ENCODE measurements at regions not wholly inside any gene's neighbourhood (a gene's known extent, or its start where the extent isn't known, plus 50 kb on each side); places are given as distances from the start of the nearest gene placed in this dataset.

- DNase-seq (ENCODE audit: low read depth in 1 of 2, low spot score in 1 of 2): no peak
- ATAC-seq: no peak
- CTCF ChIA-PET: interaction anchor here (1.0 to 1.4 kb wide), 3 partner anchors 9 to 270 kb away, joined by 3 read pairs; no protein-coding TSS in a partner anchor
- TF ChIP-seq GATA3 (IDR thresholded peaks at IDR 0.05; ENCODE audit: borderline replicate concordance) (no peak), USF2 (IDR thresholded peaks at IDR 0.05) (no peak), HEYL (CRISPR knock-in tag; IDR thresholded peaks at IDR 0.05) (no peak), ZFP36 (IDR thresholded peaks at IDR 0.05; ENCODE audit: borderline replicate concordance, partially characterized antibody) (no peak), EHMT2 (IDR thresholded peaks at IDR 0.05; ENCODE audit: low read depth) (no peak), SREBF2 (IDR thresholded peaks at IDR 0.05) (no peak), RARB (CRISPR knock-in tag; IDR thresholded peaks at IDR 0.05) (no peak), HOXB13 (CRISPR knock-in tag; IDR thresholded peaks at IDR 0.05; ENCODE audit: low read depth) (no peak), HES2 (IDR thresholded peaks at IDR 0.05) (no peak), BHLHE40 (IDR thresholded peaks at IDR 0.05; ENCODE audit: low read depth, low read length) (no peak), SMC3 (IDR thresholded peaks at IDR 0.05) (no peak)
- POLR2A ChIA-PET: no interaction called here
- no peak overlapping the region for H3K4me2 ChIP-seq
- peaks cover 14% of the 10 kb centered on the region; the same call in 2 of the 3 replicates for H3K4me1 ChIP-seq
- H3K27ac ChIP-seq: no peak overlapping the region
- no peak overlapping the region for H3K4me3 ChIP-seq
- no peaks in the 10 kb centered on the region for H3K9me3 ChIP-seq
- WGBS (ENCODE audit: missing lambda C conversion rate): 90% methylated on average over 7 of the region's 7 CpGs
- no peak for FAIRE-seq
Observed at GRCh38 chr2:142718576-142719155, 158.8 kb upstream of the KYNU start.

- ATAC-seq (peak in 1 of 2 experiments; percentile 38; a peak in 2 of 6 replicates), DNase-seq (ENCODE audit: low read depth in 1 of 2, low spot score in 1 of 2) (no peak), FAIRE-seq (no peak)
- no peak overlapping the region for H3K4me2 ChIP-seq
- H3K9me3 ChIP-seq: no peaks in the 10 kb centered on the region
- TF ChIP-seq EP300 (IDR thresholded peaks at IDR 0.05) (no peak), KDM1A (IDR thresholded peaks at IDR 0.05; ENCODE audit: low read depth) (no peak), NPAS2 (CRISPR knock-in tag; IDR thresholded peaks at IDR 0.05; ENCODE audit: borderline replicate concordance) (no peak), POLR2AphosphoS2 (conservative IDR thresholded peaks at IDR 0.05; ENCODE audit: low read length) (no peak), HDAC2 (IDR thresholded peaks at IDR 0.05) (no peak), HEYL (CRISPR knock-in tag; IDR thresholded peaks at IDR 0.05) (no peak), TFCP2L1 (CRISPR knock-in tag; IDR thresholded peaks at IDR 0.05) (no peak)
- WGBS (ENCODE audit: missing lambda C conversion rate): 90% methylated on average over 6 of the region's 6 CpGs
- no peak overlapping the region for H3K4me3 ChIP-seq
- ChIA-PET CTCF (interaction anchor here (1.4 kb wide), 1 partner anchor 34 kb away, joined by 4 read pairs; no protein-coding TSS in a partner anchor), POLR2A (no interaction called here)
- peaks cover 8% of the 10 kb centered on the region; the same call in 2 of the 3 replicates for H3K4me1 ChIP-seq
- peak overlapping the region in 1 of 2 experiments; percentile 38; a peak in 3 of 6 replicates for H3K27ac ChIP-seq
Observed at GRCh38 chr2:142716463-142717242, 160.8 kb upstream of the KYNU start.

- Histone ChIP-seq H3K4me1 (peaks cover 8% of the 10 kb centered on the region; the same call in 2 of the 3 replicates), H3K4me3 (no peak overlapping the region), H3K4me2 (no peak overlapping the region), H3K27ac (no peak overlapping the region), H3K9me3 (no peaks in the 10 kb centered on the region)
- POLR2A ChIA-PET: no interaction called here
- TF ChIP-seq EHF (CRISPR knock-in tag; IDR thresholded peaks at IDR 0.05) (no peak), REST (IDR thresholded peaks at IDR 0.05) (no peak), BCL3 (IDR thresholded peaks at IDR 0.05) (no peak), MAZ (IDR thresholded peaks at IDR 0.05; ENCODE audit: borderline replicate concordance, low read depth, low read length) (no peak)
- CTCF ChIA-PET: no interaction called here
- FAIRE-seq: no peak
- ATAC-seq: no peak
- 95% methylated on average over 2 of the region's 2 CpGs for WGBS (ENCODE audit: missing lambda C conversion rate)
- DNase-seq (ENCODE audit: low read depth in 1 of 2, low spot score in 1 of 2): no peak
Observed at GRCh38 chr2:142714600-142714999, 162.9 kb upstream of the KYNU start.

Data from A549 (cell line).